AML-193 (cell line): ENCODE measurements at regions not wholly inside any gene's neighbourhood (a gene's known extent, or its start where the extent isn't known, plus 50 kb on each side); places are given as distances from the start of the nearest gene placed in this dataset.
"Not testable (repeated sequence)": the region's sequence is repeated elsewhere in the genome, so short reads cannot be mapped to it uniquely, and the experiment has no call there.

ENCODE experiments used
- DNase-seq, 2 experiments: peaks; one replicate each; lab custom pipeline; 2025; lab: John Stamatoyannopoulos, UW

GRCh38 chr3:137116619-137117018, 158.8 kb downstream of the IL20RB start:
- no peak for DNase-seq

GRCh38 chr3:137121704-137122314, 164.0 kb downstream of the IL20RB start:
- peak; percentile 53 to 66 for DNase-seq

GRCh38 chr3:137131081-137131480, 173.3 kb downstream of the IL20RB start:
- no peak for DNase-seq

- DNase-seq = no peak
These were observed 176.6 kb downstream of the IL20RB start for GRCh38 chr3:137134431-137134830.

GRCh38 chr3:137148406-137148805, 190.6 kb downstream of the IL20RB start:
- no peak for DNase-seq

- no peak for DNase-seq
These were observed 191.1 kb downstream of the IL20RB start for GRCh38 chr3:137148917-137149316.

- no peak for DNase-seq
These were observed 193.0 kb downstream of the IL20RB start for GRCh38 chr3:137150825-137151224.

GRCh38 chr3:137153046-137153445, 195.3 kb downstream of the IL20RB start:
- DNase-seq = not testable (repeated sequence)

- no peak for DNase-seq
These were observed 205.6 kb downstream of the IL20RB start for GRCh38 chr3:137163241-137163871.

- DNase-seq = no peak
These were observed 206.2 kb downstream of the IL20RB start for GRCh38 chr3:137163958-137164357.

- DNase-seq = no peak
These were observed 207.5 kb downstream of the IL20RB start for GRCh38 chr3:137165117-137165806.

- no peak for DNase-seq
These were observed 214.2 kb downstream of the IL20RB start for GRCh38 chr3:137171834-137172603.

- DNase-seq = no peak
These were observed 214.9 kb downstream of the IL20RB start for GRCh38 chr3:137172728-137173127.

GRCh38 chr3:137174514-137174913, 216.7 kb downstream of the IL20RB start:
- DNase-seq = no peak

- no peak for DNase-seq
These were observed 222.4 kb downstream of the IL20RB start for GRCh38 chr3:137180220-137180619.

GRCh38 chr3:137191133-137191923, 233.5 kb downstream of the IL20RB start:
- no peak for DNase-seq

- no peak for DNase-seq
These were observed 234.2 kb downstream of the IL20RB start for GRCh38 chr3:137191951-137192350.

GRCh38 chr3:137194301-137194700, 236.5 kb downstream of the IL20RB start:
- no peak for DNase-seq

GRCh38 chr3:137198374-137198773, 240.6 kb downstream of the IL20RB start:
- DNase-seq = not testable (repeated sequence)

- no peak for DNase-seq
These were observed 241.9 kb downstream of the IL20RB start for GRCh38 chr3:137199678-137200077.

GRCh38 chr3:137201066-137201465, 243.3 kb downstream of the IL20RB start:
- no peak for DNase-seq

GRCh38 chr3:137202941-137203340, 245.2 kb downstream of the IL20RB start:
- no peak for DNase-seq
